ENCODE measurements at regions not wholly inside any gene's neighbourhood (a gene's known extent, or its start where the extent isn't known, plus 50 kb on each side); places are given as distances from the start of the nearest gene placed in this dataset.
"Not testable (repeated sequence)": the region's sequence is repeated elsewhere in the genome, so short reads cannot be mapped to it uniquely, and the experiment has no call there.

DNA sequence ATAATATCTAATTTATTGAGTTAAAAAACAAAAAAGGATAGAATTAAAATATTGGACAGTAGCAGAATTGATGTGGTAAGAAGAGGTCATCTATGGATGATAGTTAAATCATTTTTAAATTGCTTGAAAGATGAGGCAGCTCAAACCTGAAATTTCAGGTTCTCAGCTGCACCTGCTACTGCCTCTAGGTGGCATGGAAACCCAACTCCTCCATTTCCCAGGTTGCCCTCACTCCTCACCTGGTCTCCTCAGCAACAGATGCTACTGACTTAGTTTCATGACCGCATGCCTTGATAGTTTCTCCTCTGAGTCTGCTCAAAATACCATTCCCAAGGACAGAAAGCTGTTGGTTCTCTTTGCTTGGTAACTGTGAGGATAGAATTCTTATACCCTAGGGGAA is 148.1 kb downstream of the ABHD5 start:
- DNase-seq: no peak

DNA sequence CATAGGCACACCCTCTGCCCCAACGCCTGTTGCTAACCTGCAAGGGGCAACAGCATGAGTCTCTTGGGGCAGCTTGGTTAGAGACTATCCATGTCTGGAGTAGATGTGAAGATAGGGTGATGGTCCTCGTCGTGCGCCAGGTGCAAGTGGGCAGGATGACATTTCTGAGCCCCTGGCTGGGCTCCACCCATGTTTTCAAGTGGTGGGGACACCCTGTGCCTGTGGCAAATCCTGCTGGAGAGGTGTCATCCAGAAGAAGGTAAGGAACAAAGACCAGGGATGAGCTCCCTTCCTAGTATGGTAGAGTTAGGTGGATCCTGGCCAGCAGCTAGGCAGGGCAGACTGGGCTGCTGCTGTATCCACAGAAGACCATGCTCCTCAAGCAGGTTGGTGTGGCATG is 152.6 kb downstream of the ABHD5 start:
- DNase-seq: no peak

DNA sequence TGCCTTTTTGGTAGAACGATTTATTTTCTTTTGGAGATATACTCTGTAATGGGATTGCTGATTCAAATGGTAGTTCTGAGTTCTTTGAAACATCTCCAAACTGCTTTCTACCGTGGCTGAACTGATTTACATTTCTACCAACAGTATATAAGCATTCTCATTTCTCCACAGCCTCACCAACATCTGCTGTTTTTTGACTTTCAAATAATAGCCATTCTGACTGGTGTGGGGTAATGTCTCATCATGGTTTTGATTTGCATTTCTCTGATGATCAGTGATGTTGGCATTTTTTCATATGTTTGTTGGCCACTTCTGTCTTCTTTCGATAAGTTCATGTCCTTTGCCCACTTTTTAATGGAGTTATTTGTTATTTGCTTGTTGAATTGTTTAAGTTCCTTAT is 154.0 kb downstream of the ABHD5 start:
- DNase-seq: no peak

DNA sequence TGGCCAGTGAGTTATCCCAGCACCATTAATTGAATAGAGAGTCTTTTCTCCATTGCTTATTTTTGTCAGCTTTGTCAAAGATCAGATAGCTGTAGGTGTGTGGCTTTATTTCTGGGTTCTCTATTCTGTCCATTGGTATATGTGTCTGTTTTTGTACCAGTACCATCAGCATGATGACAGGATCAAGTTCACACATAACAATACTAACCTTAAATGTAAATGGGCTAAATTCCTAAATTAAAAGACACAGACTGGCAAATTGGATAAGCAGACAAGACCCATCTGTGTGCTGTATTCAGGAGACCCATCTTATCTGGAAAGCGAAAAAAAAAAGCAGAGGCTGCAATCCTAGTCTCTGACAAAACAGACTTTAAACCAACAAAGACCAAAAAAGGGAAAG is 154.8 kb downstream of the ABHD5 start:
- not testable (repeated sequence) for DNase-seq

DNA sequence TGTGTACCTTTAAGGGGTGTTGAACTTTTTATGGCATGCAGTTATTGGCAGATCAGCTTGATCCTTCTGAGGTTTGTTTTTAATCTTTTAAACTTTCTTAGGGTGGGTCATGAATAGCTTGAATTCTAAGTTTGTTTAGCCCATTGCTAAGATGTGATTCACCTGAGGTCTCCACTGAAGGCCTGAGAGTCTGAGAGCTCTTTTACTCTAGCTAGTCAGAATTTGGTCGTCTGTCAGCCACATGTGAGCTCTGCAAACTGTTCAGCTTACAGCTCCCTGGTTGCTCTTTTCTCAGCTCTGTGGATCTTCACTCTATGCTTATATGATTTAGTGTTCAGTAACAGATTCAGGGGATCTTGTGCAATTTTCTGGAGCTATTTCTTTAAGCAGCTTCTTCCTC is 161.3 kb downstream of the ABHD5 start:
- no peak for DNase-seq

DNA sequence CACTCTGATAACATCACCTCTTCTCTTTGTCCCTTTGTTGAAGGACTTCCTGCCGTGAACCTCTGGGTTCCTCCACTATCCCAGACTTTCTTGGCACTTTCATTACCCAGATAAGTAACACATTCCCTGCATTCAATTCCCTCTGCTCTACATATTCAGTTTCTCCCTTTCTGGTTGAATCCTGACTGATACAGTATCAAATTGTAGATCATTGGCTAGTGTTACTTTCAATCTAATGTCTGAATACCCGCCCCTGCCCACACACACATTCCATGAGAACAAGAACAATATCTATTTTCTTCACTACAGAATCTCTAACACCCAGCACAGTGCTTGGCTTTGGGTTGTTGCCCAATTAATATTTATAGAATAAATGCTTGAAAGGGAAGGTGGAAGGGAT is 163.5 kb downstream of the ABHD5 start:
- DNase-seq: no peak

DNA sequence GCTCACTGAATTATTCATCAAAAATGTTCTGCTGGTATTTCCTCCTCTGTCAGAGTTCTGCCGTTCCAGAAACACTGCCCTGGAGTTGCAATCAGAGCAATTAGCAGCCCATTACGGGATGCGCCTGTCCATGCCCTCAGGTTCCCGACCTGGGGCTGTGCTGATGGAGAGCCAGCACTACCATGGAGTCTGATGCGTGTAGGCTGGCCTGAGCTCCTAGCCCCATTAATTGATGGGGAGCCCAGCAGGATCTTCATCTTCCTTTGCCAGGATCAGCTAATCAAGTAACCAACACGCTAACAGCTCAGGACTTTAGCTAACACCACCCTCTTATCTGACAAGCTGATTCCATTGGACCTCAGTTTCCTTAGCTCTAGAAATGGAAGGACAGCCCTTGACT is 164.2 kb downstream of the ABHD5 start:
- no peak for DNase-seq

DNA sequence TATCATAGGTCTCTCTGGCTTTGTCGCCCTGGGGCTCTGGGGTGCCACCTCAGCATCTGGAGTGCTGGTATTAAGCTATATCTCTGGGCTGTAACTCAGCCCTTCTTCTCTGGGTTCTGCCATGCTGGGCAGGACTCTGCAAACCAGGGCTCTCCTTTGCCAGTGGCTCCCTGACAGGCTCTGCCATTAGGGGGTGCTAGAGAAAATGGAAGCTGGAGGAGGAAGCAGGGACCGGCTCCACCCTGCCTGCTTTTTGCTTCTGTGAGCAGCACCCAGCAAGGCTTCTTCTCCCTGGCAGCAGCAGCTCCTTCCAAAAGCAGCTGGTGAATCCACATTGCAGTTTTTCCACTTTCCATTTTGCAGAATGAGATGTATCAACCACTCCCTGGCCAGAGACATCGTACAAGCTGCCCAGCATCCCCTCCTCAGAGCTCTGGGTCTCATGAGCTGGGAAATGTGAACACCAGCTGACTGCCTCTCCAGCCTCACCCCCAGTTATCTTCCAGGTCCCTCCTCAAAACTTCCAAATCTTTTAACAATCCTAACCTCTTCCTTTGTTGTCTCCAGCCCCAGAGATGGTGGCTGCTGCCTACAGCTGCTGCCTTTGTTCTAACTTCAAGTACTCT is 165.0 kb downstream of the ABHD5 start:
- peak; percentile 46 for DNase-seq

DNA sequence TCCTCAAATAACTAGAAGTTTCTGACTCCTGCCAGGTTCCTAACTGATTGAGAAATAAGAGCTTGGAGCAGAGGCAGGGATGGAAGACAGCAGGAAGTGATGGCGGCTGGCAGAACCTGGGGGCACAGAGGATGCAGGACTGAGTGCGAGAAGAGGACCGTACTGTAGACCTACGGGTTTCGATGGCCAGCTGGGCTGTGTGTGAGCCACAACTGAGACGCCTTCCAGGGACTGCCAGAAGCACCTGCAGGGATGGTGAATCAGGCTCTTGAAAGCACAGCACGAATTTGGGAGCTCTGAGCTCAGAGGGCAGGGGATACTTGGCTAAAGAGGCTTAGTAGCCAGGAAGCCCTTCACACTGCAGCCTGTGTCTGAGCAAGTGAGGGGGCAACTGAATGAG is 165.6 kb downstream of the ABHD5 start:
- no peak for DNase-seq

DNA sequence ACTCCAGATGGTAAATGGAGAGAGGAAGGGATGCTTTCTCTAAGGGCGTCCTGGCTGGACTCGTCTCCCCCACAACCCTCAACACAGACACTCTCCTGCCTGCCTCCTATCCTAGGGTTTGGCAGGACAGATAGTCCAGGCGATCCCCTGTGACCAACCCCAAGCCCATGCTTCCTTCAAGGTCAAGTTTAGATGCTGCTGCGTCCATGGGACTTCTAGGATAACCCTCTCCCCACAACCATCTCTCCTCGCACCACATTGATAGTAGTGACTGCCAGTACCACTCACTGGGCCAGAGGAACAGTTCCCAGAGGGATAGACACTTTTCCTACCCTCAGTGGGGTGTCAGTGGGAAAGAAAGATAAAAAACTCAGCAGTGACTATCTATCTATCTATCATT is 166.0 kb downstream of the ABHD5 start:
- DNase-seq: no peak

DNA sequence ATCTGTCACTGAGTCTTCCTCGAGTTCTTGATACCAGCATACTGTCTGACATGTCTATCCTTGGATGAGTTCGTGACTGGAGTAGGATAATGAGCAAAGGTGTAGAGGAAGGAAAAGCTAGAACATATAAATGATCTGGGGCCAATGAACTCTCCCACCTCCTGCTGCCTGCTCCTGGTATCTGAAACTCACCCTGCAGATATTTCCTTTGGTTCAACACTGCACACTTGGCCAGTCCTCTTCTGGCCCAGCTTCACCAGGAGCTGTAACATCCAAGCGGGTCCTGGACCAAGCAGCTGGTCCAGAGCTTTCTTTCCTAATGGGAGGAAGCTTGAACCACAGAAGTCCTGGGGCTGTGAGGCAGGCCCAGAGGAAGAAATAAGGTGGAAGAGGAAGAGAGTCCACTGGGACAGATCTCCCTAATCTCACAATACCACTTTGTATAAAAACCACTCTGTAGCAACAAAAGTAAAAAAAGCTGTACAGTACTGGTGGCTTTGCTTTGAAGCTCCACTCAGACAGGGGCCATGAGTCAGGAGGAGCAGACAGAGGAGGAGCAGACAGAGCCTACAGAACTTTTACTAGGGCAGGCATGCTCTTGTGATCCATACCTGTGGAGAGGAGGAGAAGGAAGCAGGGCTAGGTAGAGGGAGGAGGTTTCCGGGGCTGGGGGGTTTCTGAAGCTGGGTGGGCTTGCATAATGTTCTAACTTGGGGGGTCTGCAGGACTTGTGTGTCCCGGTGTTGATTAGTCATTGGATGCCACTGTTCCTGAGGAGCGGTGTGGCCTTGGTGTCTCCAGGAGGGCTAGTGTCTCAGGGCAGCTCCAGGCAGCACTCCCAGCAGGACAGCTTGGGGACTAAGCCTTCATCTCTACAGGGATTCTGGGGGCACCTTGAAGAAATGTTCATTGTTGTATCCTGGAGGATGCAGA is 166.9 kb downstream of the ABHD5 start:
- no peak for DNase-seq

DNA sequence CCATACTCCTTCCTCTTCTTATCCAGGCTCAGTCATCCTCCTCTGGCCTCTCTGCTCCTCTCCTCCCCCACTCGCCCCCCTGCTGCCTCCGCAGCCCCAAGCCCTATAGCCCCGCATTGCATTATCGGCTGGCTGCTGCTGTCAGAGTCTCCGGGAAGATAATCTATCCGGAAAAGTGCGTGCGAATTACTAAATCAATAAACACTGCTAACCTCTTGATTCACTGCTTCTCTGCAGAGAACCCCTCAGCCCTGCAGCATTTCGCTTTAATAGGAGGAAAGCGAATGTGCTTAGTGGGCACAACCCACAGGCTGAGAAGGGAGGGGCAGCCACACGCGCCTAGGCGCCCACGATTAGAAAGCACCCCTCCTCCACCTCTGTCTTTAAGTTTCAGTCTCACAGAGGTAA is 167.6 kb downstream of the ABHD5 start:
- no peak for DNase-seq

DNA sequence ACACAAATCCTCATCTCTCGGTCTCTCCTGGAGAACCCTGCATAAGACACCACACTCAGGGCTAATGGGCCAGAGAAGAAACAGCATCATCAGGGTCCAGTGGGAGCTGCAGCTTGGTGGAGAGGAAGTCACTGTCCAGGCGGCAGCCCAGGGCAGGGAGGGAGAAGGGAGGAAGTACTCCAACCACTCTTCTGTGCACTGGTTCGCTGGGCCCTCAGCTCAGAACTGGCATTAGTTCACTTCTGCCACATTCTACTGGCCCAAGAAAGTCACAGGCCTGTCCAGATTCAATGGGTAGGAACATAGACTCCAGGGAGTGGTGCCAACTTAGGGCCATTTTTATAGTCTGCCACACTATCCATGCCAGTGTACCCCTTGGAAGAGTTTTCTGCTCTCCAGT is 169.0 kb downstream of the ABHD5 start:
- DNase-seq: no peak

DNA sequence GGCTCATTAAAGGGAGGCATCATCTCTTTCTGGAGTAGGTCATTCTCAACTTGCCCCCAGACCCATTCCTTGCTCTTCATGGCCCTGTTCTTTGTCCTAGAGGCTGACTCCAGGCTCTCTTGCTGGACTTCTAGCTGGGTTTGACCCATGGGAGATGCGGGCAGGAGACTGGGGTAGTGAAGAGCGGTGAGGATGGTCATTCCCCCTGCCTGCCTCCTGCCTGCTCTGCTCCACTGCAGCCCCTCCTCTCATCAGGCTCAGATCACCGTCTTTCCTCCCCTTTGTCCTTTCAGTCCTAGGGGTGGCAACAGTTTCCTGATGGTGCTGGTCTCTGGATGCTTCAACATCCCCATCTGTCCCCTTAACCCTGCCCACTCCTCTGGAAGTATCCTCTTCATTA is 170.9 kb downstream of the ABHD5 start:
- DNase-seq: no peak

DNA sequence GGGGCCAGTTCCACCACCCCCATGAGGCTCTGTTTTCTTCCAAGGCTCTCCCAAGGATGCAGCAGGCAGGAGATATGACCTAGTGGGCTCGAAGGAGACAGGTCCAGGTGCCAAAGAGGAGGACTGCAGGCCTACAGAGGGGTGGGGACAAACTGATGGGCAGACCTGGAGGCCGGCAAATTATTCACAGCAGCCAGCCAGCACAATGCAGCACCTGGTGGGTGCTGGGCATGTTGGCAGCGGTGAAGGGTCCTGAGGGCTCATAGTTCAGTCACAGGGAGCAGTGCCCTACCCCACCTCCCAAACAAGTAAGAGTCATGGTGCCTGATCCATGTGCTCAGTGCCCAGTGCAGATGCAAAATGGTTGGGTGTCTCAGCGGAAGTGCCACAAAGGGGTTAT is 171.7 kb downstream of the ABHD5 start:
- no peak for DNase-seq

DNA sequence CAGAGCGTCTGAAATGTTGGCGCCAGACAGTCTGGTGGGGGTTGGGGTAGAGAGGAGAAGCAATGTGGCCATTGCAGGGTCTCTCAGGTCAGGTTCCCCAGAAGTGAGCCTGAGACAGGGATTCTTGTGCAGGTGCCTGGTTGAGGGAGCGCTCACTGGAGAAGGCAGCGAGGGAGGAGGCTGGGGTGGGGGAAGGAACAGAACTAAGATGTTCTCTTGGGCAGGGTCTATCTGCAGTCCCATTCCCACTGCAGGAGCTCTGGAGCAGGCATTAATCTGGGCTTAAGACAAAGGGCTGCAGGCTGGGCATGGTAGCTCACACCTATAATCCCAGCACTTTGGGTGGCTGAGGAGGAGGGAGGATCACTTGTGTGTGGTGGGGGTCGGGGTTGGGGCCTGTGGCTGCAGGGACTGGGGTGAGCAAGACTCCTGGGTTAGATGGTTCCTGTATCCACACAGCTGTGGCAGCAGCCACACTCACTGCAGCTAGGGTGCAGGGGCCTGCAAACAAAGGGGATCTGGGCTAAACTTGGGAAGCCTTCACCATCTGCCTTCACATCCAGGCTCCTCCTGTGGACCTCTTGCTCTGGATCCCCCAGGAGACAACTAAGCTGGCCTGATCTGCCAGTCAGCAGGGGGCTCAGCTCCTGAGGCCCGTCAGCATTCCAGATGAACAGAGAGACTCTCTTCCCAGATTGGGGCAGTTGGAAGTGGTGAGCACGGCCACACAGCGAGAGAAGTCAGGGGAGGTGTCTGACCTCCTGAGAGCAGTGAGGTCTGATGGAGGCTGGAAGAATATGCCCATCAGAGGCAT is 172.5 kb downstream of the ABHD5 start:
- DNase-seq: no peak

DNA sequence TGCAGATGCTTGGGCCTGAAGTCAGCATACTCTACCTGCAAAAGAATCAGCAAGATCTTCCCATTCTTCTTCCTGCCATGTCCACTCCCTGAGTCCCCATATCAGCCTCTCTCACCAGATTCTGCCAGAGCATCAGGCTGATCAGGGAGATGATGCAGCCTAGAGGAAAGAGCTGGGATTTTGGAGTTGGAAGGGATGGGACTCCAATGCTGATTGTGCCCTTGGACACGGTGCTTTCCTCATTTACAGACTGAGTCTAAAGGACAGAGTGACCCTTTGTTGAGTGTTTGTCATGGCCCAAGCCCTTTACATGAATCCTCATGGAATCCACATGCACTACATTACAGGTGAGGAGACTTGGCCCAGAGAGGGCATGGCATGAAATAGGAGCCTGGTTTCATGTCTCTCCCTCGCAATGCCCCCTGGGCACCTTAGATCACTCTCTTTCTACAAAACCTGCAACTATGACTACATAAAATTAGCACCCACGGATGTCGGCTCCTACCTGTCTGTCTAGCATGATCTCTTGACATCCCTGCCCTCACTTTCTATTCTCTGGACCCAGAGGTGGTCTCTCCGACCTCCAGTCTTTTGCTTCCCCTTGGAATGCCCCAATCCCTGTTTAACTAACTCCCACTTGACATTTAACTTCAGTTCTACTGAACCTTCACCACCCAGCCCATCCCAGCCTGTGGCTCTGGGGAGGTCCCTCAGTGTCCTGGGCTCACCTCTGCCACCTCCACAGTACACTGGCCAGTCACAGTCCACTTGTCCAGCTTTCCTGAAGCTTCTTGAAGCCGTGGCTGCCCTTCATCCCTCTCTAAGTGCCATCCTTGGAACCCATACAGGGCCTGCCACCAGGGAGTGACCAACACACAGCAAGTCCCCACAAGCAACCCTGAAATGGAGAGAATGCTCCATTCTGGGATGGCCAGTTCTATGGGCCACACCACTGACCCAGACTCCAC is 173.5 kb downstream of the ABHD5 start:
- no peak for DNase-seq

DNA sequence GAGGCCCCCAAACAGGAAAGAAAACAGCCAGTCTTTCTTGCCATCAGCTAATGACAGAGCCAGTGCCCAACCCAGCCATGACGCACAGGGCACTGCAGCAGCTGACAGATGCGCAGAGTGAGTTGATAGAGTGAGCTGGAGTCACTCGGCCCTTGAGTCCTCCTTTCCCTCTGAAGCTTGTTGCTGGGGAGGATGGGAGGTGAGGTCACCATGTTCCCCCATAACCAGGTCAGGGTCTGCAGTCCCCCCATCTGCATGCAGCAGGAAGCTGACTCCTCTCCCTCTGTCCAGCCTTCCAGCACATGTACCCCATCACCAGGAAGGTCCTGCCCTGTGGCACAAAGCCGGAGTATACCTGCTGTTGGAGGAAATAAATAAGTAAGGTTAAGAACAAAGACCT is 174.6 kb downstream of the ABHD5 start:
- no peak for DNase-seq

DNA sequence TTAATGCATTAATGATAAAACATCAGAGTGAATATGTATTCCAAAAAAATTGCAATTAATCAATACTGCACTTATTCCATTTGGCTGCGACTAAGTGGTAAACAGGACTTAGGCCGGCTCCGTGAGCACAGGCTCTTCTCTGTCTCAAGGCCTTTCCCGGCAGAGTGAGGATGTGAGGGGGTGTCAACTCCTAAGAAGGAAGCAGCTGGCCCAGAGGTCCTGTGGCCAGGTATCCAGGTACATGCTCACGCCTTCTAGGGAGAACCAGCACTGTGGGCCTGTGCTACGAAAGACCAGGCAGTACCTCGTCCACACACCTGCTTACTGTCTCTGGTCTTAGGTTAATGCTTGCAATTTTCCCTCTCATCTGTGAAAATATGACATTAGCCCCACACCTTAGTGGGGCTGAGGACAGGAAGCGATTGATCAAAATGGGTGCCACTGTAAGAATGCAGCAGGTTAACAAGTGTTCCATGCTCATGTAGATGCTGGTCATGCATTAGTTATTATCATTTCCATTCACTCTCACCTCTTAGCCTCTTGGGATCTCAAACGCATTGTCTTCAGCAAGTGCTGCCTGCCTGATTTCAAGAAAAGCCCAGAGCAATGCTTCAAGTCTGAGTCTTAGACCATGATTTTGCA is 175.3 kb downstream of the ABHD5 start:
- no peak for DNase-seq

DNA sequence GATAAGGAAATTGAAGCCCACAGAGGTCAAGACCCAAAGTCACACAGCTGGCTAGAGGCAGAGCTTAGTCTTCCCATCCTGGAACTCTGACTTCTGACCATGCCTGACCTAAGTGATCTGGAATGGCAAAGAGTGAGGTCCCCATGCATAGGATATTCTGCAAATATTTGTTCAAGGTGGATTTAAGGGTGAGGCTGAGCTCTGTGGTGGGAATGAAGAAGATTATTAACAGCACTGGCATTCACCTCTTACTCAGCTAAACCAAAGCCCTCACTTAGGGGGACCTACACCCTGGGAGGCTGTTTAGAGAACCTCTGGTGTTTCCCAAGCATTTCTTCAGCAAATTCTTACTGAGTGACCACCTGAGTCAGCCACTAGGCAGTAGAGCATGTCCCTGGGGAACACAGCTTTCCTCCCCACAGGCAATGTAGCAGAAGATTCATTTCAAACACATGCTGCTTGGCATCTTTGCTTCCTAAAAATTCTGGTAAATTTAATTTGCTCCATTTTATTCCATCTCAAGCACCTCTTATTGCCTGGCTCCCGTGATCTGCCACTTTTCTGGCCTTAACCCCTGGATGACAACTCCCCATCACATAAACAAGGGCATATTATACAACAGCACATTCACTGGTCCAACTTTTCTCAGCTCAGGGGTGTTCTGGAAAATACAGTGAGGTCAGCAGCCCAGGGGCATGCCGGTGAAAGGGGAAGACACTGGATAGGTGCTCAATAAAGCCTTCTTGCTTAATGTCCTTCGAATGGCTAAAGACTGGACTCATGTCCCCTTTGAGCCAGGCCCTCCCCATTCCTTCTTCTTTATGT is 176.0 kb downstream of the ABHD5 start:
- DNase-seq: no peak

DNA sequence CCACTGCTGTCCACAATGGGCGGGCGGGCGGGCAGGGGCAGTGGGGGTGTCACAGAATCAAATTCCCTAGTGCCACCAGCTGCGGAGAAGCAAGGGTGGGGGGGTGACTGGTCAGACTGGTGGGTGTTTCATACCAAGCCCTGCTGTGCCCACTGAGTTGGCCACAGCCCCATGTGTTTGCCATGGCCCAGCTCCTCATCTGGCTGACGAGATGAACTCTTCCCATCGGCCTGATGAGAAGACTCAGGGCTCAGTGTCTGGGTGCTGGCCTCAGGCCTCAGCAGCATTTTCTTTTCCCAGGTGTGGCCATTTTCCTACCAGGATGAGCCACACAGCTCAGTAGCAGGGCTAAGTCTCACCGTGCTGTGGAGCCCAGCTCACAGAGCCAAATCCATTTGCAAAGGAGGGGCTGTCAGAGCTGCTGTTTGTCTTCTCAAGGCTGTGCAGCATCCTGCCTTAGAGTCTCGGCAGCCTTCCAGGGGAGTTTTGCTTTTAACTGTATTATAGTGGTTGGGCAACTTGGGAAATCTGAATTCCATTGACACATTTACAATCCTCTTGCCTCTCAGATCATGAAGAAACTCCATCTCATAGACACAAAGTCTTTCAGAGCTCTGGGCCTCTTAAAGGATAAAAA is 176.8 kb downstream of the ABHD5 start:
- DNase-seq: no peak

Data from NCI-H2029 treated with DMSO at 0.1 percent for 48 hours (cell line).